Effector memory CD8-positive, alpha-beta T cell (primary cell): ENCODE measurements at regions not wholly inside any gene's neighbourhood (a gene's known extent, or its start where the extent isn't known, plus 50 kb on each side); places are given as distances from the start of the nearest gene placed in this dataset.

Source experiments
- ATAC-seq: fragments of 150-1000 bp; cut with Tn5 transposase; replicated peaks from 2 replicates; pipeline ENCODE4 v1.10.0; 2021; ENCODE audit warnings: mild to moderate bottlenecking, moderate library complexity
- DNase-seq, 3 experiments: peaks; one replicate each; pipeline ENCODE4 v3.0.0; 2021
- H3K27ac Mint-ChIP-seq, 2 donors: one replicate each; pipeline ENCODE4 v1.8.0; 2022; ENCODE audit warnings: mild to moderate bottlenecking in 2 of 2, mixed read lengths in 2 of 2, moderate library complexity in 2 of 2
- H3K27me3 Mint-ChIP-seq, 2 donors: one replicate each; pipeline ENCODE4 v1.8.0; 2022; ENCODE audit warnings: mixed read lengths in 2 of 2
- H3K36me3 Mint-ChIP-seq: one replicate; pipeline ENCODE4 v1.8.0; 2022; ENCODE audit warnings: mild to moderate bottlenecking, moderate library complexity, mixed read lengths; ENCODE audit not compliant: insufficient read depth
- H3K4me1 Mint-ChIP-seq, 2 donors: one replicate each; pipeline ENCODE4 v1.8.0; 2022; ENCODE audit warnings: low read depth in 2 of 2, mixed read lengths in 2 of 2
- H3K4me3 Mint-ChIP-seq, 2 donors: one replicate each; pipeline ENCODE4 v1.8.0; 2022; ENCODE audit warnings: mild to moderate bottlenecking in 2 of 2, mixed read lengths in 2 of 2, moderate library complexity in 2 of 2
- H3K9me3 Mint-ChIP-seq, 2 donors: one replicate each; pipeline ENCODE4 v1.8.0; 2022; ENCODE audit warnings: mixed read lengths in 2 of 2

- DNase-seq (peak; percentile 58 to 63 (median 60)), ATAC-seq (peak; percentile 97)
- Mint-ChIP-seq H3K9me3 (no peaks in the 10 kb centered on the region), H3K36me3 (no peaks in the 10 kb centered on the region), H3K27ac (no peak overlapping the region), H3K4me1 (peaks cover 7 to 8% of the 10 kb centered on the region in 2 donors), H3K4me3 (peak overlapping the region; percentile 3 to 46), H3K27me3 (peaks cover 8 to 59% of the 10 kb centered on the region in 2 donors)
Measured at GRCh38 chr15:66851311-66852063, 149.5 kb downstream of the SMAD6 start.

- Mint-ChIP-seq H3K27ac (peak overlapping the region in 1 of 2 donors; percentile 38), H3K36me3 (no peaks in the 10 kb centered on the region)
- ATAC-seq: no peak
Measured at GRCh38 chr15:66852064-66852905, 150.2 kb downstream of the SMAD6 start.

GRCh38 chr15:66854012-66854965, 152.3 kb downstream of the SMAD6 start:
- H3K27me3 Mint-ChIP-seq: peaks cover 15 to 58% of the 10 kb centered on the region in 2 donors
- peaks cover 7 to 8% of the 10 kb centered on the region in 2 donors for H3K4me1 Mint-ChIP-seq
- H3K4me3 Mint-ChIP-seq: no peak overlapping the region
- no peak overlapping the region for H3K27ac Mint-ChIP-seq
- no peak for DNase-seq
- no peaks in the 10 kb centered on the region for H3K36me3 Mint-ChIP-seq
- no peaks in the 10 kb centered on the region for H3K9me3 Mint-ChIP-seq
- no peak for ATAC-seq

More at GRCh38 chr15:66852064-66852905, 150.2 kb downstream of the SMAD6 start:
- no peak for DNase-seq
- Mint-ChIP-seq H3K9me3 (no peaks in the 10 kb centered on the region), H3K27me3 (peaks cover 11 to 63% of the 10 kb centered on the region in 2 donors), H3K4me3 (peak overlapping the region in 1 of 2 donors; percentile 3), H3K4me1 (peaks cover 7 to 8% of the 10 kb centered on the region in 2 donors)

- H3K4me3 Mint-ChIP-seq: no peak overlapping the region
- peaks cover 23 to 66% of the 10 kb centered on the region in 2 donors for H3K27me3 Mint-ChIP-seq
- H3K36me3 Mint-ChIP-seq: no peaks in the 10 kb centered on the region
- no peak for DNase-seq
- no peaks in the 10 kb centered on the region for H3K9me3 Mint-ChIP-seq
- ATAC-seq: no peak
- H3K27ac Mint-ChIP-seq: no peak overlapping the region
- H3K4me1 Mint-ChIP-seq: peaks cover 7 to 8% of the 10 kb centered on the region in 2 donors
Measured at GRCh38 chr15:66855041-66855440, 153.0 kb downstream of the SMAD6 start.

DNA sequence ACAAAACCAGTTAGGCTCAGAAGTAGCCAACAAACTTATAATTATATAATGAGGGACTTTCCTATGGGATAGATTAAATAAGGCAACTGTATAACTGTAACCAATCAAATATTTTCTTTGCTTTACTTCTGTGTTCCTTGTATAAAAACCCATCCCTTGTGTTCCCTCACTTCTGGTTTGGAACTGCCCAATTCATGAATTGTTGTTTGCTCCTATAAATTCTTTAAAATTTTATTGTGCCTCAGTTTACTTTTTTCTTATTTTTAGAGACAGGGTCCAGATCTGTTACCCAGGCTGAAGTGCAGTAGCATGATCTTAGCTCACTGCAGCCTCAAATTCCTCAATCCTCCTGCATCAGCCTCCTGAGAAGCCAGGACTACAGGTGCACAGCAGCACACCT, 155.7 kb downstream of the SMAD6 start:
- H3K27me3 Mint-ChIP-seq: peaks cover 47 to 78% of the 10 kb centered on the region in 2 donors
- ATAC-seq (no peak), DNase-seq (no peak)
- peaks cover 0 to 1% of the 10 kb centered on the region in 2 donors for H3K4me1 Mint-ChIP-seq
- H3K9me3 Mint-ChIP-seq: no peaks in the 10 kb centered on the region
- H3K4me3 Mint-ChIP-seq: no peak overlapping the region
- no peak overlapping the region for H3K27ac Mint-ChIP-seq
- H3K36me3 Mint-ChIP-seq: no peaks in the 10 kb centered on the region

GRCh38 chr15:66858423-66859207, 156.6 kb downstream of the SMAD6 start:
- Mint-ChIP-seq H3K27ac (no peak overlapping the region), H3K36me3 (no peaks in the 10 kb centered on the region), H3K27me3 (peaks cover 54 to 74% of the 10 kb centered on the region in 2 donors), H3K9me3 (no peaks in the 10 kb centered on the region), H3K4me1 (peaks cover 0 to 4% of the 10 kb centered on the region in 2 donors), H3K4me3 (no peak overlapping the region)
- no peak for DNase-seq
- no peak for ATAC-seq

DNA sequence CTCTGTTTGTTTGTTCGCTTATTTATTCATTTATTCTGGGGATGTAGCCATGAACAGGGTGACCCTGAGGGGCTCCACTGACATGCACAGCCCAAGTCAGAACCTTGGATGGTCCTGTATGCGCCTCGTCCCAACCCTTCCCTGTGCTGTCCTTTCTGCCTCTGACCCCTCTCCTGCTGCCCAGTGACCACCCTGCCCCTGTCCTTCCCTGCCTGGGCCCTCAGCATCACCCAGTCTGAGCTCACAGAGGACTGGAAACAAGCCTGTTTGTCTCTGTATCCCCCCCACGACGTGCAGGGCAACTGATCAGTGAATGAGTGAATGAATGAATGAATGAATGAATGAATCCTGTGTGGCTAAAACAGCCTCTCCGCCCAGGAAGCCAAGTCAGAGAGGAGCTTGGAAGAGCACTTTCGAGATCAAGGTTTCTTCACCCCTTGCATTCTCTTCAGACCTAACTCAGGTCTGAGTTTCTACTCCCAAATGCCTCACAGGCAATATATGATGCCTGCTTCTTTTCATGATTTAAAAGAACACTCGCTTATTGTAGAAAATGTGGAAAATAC, 157.7 kb downstream of the SMAD6 start:
- peaks cover 56 to 68% of the 10 kb centered on the region in 2 donors for H3K27me3 Mint-ChIP-seq
- H3K4me1 Mint-ChIP-seq: peaks cover 0 to 4% of the 10 kb centered on the region in 2 donors
- no peaks in the 10 kb centered on the region for H3K36me3 Mint-ChIP-seq
- no peak overlapping the region for H3K27ac Mint-ChIP-seq
- ATAC-seq (no peak), DNase-seq (no peak)
- no peaks in the 10 kb centered on the region for H3K9me3 Mint-ChIP-seq
- H3K4me3 Mint-ChIP-seq: no peak overlapping the region

DNA sequence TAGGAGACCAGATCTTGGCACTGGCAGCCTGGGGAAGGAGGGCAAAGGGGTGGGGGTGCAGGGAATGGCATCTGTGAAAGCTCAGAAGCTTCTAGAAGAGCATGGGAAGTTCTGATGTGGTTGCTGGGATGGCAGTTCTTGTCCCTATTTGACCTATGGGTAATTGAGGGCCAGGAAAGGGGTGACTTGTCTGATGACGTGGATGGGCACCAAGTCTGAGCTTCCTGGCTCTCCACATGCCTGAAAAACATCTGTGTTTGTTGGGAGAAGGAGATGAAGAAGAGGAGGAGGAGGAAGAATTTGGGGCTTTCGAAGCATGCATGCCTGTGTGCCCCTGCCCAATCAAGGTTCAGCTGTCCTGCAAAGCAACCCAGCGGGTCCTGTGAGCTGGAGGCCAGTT, 158.8 kb downstream of the SMAD6 start:
- no peaks in the 10 kb centered on the region for H3K36me3 Mint-ChIP-seq
- H3K4me3 Mint-ChIP-seq: no peak overlapping the region
- no peak for ATAC-seq
- H3K27me3 Mint-ChIP-seq: peaks cover 52 to 69% of the 10 kb centered on the region in 2 donors
- no peak overlapping the region for H3K27ac Mint-ChIP-seq
- H3K9me3 Mint-ChIP-seq: no peaks in the 10 kb centered on the region
- H3K4me1 Mint-ChIP-seq: peaks cover 0 to 4% of the 10 kb centered on the region in 2 donors
- no peak for DNase-seq

- H3K27ac Mint-ChIP-seq: no peak overlapping the region
- H3K27me3 Mint-ChIP-seq: peaks cover 60 to 78% of the 10 kb centered on the region in 2 donors
- no peak overlapping the region for H3K4me3 Mint-ChIP-seq
- H3K9me3 Mint-ChIP-seq: no peaks in the 10 kb centered on the region
- H3K36me3 Mint-ChIP-seq: no peaks in the 10 kb centered on the region
- H3K4me1 Mint-ChIP-seq: peaks cover 0 to 4% of the 10 kb centered on the region in 2 donors
- ATAC-seq: no peak
- DNase-seq: no peak
Measured at GRCh38 chr15:66862111-66862939, 160.3 kb downstream of the SMAD6 start.

- ATAC-seq (peak; percentile 82), DNase-seq (peak; percentile 63 to 74 (median 63))
- Mint-ChIP-seq H3K36me3 (no peaks in the 10 kb centered on the region), H3K4me1 (peaks cover 0 to 4% of the 10 kb centered on the region in 2 donors), H3K4me3 (no peak overlapping the region), H3K9me3 (no peaks in the 10 kb centered on the region), H3K27ac (no peak overlapping the region), H3K27me3 (peaks cover 63 to 80% of the 10 kb centered on the region in 2 donors)
Measured at GRCh38 chr15:66862940-66863335, 160.9 kb downstream of the SMAD6 start.

DNA sequence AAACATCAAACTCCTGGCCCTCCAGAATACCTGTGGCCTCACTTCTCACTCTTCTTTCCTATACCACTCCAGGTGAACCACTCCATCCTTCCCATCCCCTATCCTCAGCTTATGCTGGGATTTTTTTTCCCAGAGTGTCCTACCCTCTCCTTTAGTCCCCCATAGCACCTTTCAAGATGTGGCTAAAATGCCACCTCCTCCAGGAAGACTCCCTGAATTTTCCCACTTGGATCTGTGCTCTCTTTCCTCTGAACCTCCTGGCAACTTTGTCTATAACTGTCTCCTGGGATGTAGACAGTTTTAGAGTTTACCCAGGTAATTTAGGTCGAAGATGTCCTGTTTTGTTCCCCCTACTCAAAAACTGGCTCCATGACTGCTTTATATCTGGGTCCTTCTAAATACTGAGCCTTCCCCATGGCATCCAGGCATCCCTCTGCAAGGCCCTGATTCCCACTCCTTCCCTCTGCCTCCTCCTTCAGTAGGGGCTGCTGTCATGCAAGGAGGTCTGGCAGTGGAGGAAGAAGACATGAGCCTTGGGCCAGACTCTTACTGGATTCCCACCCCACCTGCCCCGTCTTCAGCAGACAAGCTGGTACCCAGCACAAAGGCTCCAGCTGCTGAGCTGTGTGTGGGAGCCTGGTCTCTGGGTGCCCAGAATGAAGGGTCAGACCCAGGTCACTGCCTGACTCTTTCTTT, 161.5 kb downstream of the SMAD6 start:
- DNase-seq (no peak), ATAC-seq (no peak)
- peaks cover 68 to 86% of the 10 kb centered on the region in 2 donors for H3K27me3 Mint-ChIP-seq
- no peak overlapping the region for H3K4me3 Mint-ChIP-seq
- H3K9me3 Mint-ChIP-seq: no peaks in the 10 kb centered on the region
- H3K27ac Mint-ChIP-seq: no peak overlapping the region
- no peaks in the 10 kb centered on the region for H3K36me3 Mint-ChIP-seq
- H3K4me1 Mint-ChIP-seq: peaks cover 0 to 4% of the 10 kb centered on the region in 2 donors
